ENCODE measurements at regions not wholly inside any gene's neighbourhood (a gene's known extent, or its start where the extent isn't known, plus 50 kb on each side); places are given as distances from the start of the nearest gene placed in this dataset.

GRCh38 chr15:81839387-81839786 is 206.4 kb downstream of the MEX3B start:
- TF ChIP-seq EZH2 (IDR thresholded peaks at IDR 0.05), result no peak
- TF ChIP-seq POLR2AphosphoS5 (IDR thresholded peaks at IDR 0.05; ENCODE audit: borderline replicate concordance, low read depth, low read length), result no peak

Data from SK-N-MC (cell line).